GM12878 (cell line): ENCODE measurements at regions not wholly inside any gene's neighbourhood (a gene's known extent, or its start where the extent isn't known, plus 50 kb on each side); places are given as distances from the start of the nearest gene placed in this dataset.

Experiments
- BHLHE40 ChIP-seq, 2 experiments: fragments of 450-650 bp in 1 of 2; IDR thresholded peaks; 2 replicates each; pipeline ENCODE4 v1.6.1; 2011 to 2017; ENCODE audit warnings: low read depth in 2 of 2, borderline replicate concordance in 1 of 2, improper control_type of control experiment in 1 of 2, low read length in 1 of 2, mild to moderate bottlenecking in 1 of 2
- POLR2A ChIP-seq: IDR thresholded peaks from 2 replicates; pipeline ENCODE4 v1.6.1; 2011; ENCODE audit warnings: low read depth, mild to moderate bottlenecking, low read length
- TF ChIP-seq, protein P1 (sequence below), 3 experiments: IDR thresholded peaks in 2 of 3; conservative IDR thresholded peaks in 1 of 3; 2 replicates each; pipeline ENCODE4 v1.5.1; 2011; ENCODE audit warnings: low read depth in 3 of 3, low read length in 3 of 3, mild to moderate bottlenecking in 3 of 3, control low read depth in 2 of 3, moderate library complexity in 2 of 3, inconsistent platforms in 1 of 3, mixed read lengths in 1 of 3; ENCODE audit not compliant: control insufficient read depth in 2 of 3, insufficient read depth in 1 of 3; ENCODE audit errors: extremely low read depth in 1 of 3
- TF ChIP-seq, protein P2 (sequence below): IDR thresholded peaks from 2 replicates; pipeline ENCODE4 v1.6.1; 2012; ENCODE audit warnings: low read depth, low read length, improper control_type of control experiment

DNA sequence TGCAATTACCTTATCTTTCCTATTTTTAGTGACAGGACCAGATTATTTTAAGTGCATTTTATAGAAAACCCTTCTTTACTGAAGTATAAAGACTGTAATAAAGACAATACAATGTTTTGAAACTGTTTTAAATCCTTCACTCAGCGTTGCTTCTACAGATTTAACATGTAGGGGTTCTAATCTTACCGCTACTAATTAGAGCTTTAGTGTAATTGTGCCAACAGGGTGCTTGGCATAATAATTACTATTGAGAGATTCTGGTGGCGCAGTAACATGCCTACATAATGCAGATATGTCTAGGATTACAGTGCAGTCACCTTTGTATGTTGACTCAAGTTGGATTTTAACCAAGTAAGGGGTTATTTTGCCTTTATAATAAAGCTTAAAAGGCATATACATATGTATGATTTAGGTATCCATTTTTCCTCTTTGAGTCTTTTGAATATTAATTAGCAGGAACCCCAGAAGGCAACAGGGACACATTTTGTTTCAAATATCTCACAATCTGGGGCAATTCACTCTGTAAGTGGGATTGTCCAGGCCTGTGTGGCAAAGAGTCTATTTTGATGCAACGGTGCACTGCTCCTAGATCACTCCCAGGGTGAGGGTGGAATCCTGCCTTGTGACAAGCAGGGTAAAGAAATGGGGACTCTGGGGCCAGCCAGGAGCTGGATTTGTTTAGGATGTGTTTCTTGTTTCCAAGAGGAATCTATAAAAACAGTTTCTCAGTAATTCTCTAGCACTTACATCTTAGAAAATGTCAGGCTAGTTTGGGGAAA lies 604.7 kb upstream of the SALL1 start:
- TF ChIP-seq, protein P1, sequence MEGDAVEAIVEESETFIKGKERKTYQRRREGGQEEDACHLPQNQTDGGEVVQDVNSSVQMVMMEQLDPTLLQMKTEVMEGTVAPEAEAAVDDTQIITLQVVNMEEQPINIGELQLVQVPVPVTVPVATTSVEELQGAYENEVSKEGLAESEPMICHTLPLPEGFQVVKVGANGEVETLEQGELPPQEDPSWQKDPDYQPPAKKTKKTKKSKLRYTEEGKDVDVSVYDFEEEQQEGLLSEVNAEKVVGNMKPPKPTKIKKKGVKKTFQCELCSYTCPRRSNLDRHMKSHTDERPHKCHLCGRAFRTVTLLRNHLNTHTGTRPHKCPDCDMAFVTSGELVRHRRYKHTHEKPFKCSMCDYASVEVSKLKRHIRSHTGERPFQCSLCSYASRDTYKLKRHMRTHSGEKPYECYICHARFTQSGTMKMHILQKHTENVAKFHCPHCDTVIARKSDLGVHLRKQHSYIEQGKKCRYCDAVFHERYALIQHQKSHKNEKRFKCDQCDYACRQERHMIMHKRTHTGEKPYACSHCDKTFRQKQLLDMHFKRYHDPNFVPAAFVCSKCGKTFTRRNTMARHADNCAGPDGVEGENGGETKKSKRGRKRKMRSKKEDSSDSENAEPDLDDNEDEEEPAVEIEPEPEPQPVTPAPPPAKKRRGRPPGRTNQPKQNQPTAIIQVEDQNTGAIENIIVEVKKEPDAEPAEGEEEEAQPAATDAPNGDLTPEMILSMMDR (IDR thresholded peaks at IDR 0.05 in 2 of 3, conservative IDR thresholded peaks at IDR 0.05 in 1 of 3; ENCODE audit: control insufficient read depth in 2 of 3, extremely low read depth in 1 of 3, insufficient read depth in 1 of 3, low read depth in 3 of 3, low read length in 3 of 3) = no peak
- TF ChIP-seq POLR2A (no peak), BHLHE40 (IDR thresholded peaks at IDR 0.05; ENCODE audit: borderline replicate concordance in 1 of 2, low read depth in 2 of 2, low read length in 1 of 2) (no peak)
- TF ChIP-seq, protein P2, sequence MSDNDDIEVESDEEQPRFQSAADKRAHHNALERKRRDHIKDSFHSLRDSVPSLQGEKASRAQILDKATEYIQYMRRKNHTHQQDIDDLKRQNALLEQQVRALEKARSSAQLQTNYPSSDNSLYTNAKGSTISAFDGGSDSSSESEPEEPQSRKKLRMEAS = no peak
